H9 (cell line): ENCODE measurements at regions not wholly inside any gene's neighbourhood (a gene's known extent, or its start where the extent isn't known, plus 50 kb on each side); places are given as distances from the start of the nearest gene placed in this dataset.

Experiments used
- DNase-seq: peaks from one replicate; pipeline ENCODE4 v3.0.0-alpha.2; 2017
- H2AFZ ChIP-seq: one replicate; pipeline ENCODE4 v1.6.1; 2013; ENCODE audit warnings: mild to moderate bottlenecking, low read length, control low read depth, moderate library complexity
- H2AK5ac ChIP-seq: 2 replicates; pipeline ENCODE4 v1.6.1; 2013; ENCODE audit warnings: low read length, control low read depth, mixed read lengths; ENCODE audit not compliant: insufficient read length
- H2BK120ac ChIP-seq: one replicate; pipeline ENCODE4 v1.6.1; 2013; ENCODE audit warnings: low read depth, mild to moderate bottlenecking, low read length, control low read depth, inconsistent platforms; ENCODE audit not compliant: poor library complexity, severe bottlenecking
- H2BK12ac ChIP-seq: 2 replicates; pipeline ENCODE4 v1.6.1; 2013; ENCODE audit warnings: low read length, control low read depth, mixed read lengths, low read depth; ENCODE audit not compliant: insufficient read length
- H2BK15ac ChIP-seq: 2 replicates; pipeline ENCODE4 v1.6.1; 2013; ENCODE audit warnings: low read depth, low read length, control low read depth
- H2BK20ac ChIP-seq: one replicate; pipeline ENCODE4 v1.6.1; 2013; ENCODE audit warnings: low read depth, mild to moderate bottlenecking, low read length, control low read depth, inconsistent platforms; ENCODE audit not compliant: poor library complexity, severe bottlenecking
- H2BK5ac ChIP-seq: 2 replicates; pipeline ENCODE4 v1.6.1; 2013; ENCODE audit warnings: low read length, control low read depth, mixed read lengths; ENCODE audit not compliant: insufficient read length
- H3K14ac ChIP-seq: 2 replicates; pipeline ENCODE4 v1.6.1; 2013; ENCODE audit warnings: low read length, control low read depth; ENCODE audit not compliant: insufficient read depth
- H3K18ac ChIP-seq: 2 replicates; pipeline ENCODE4 v1.6.1; 2013; ENCODE audit warnings: low read depth, mild to moderate bottlenecking, mixed read lengths, low read length, control low read depth; ENCODE audit not compliant: insufficient read length
- H3K23ac ChIP-seq: 2 replicates; pipeline ENCODE4 v1.6.1; 2013; ENCODE audit warnings: low read length, control low read depth, mixed read lengths, low read depth; ENCODE audit not compliant: insufficient read length
- H3K23me2 ChIP-seq: 2 replicates; pipeline ENCODE4 v1.6.1; 2013; ENCODE audit warnings: low read depth, mild to moderate bottlenecking, mixed read lengths, low read length, control low read depth; ENCODE audit not compliant: insufficient read length, poor library complexity, severe bottlenecking
- H3K27ac ChIP-seq: 2 replicates; pipeline ENCODE4 v1.5.1; 2013; ENCODE audit warnings: low read length, control low read depth, mixed read lengths, low read depth; ENCODE audit not compliant: insufficient read length
- H3K27me3 ChIP-seq: 2 replicates; pipeline ENCODE4 v1.6.1; 2013; ENCODE audit warnings: low read length, control low read depth, inconsistent platforms; ENCODE audit not compliant: insufficient read depth
- H3K4ac ChIP-seq: 2 replicates; pipeline ENCODE4 v1.6.1; 2013; ENCODE audit warnings: low read depth, mild to moderate bottlenecking, control low read depth, inconsistent platforms, low read length, moderate library complexity
- H3K4me1 ChIP-seq: 2 replicates; pipeline ENCODE4 v1.6.1; 2013; ENCODE audit warnings: low read length, control low read depth, inconsistent platforms; ENCODE audit not compliant: insufficient read depth
- H3K4me2 ChIP-seq: 2 replicates; pipeline ENCODE4 v1.6.1; 2013; ENCODE audit warnings: low read length, control low read depth, mixed read lengths; ENCODE audit not compliant: insufficient read length, insufficient read depth
- H3K56ac ChIP-seq: 2 replicates; pipeline ENCODE4 v1.6.1; 2013; ENCODE audit warnings: low read depth, mild to moderate bottlenecking, mixed read lengths, low read length, control low read depth; ENCODE audit not compliant: insufficient read length
- H3K79me1 ChIP-seq: 2 replicates; pipeline ENCODE4 v1.6.1; 2013; ENCODE audit warnings: low read depth, mild to moderate bottlenecking, moderate library complexity, low read length, control low read depth, inconsistent platforms; ENCODE audit not compliant: insufficient read depth, poor library complexity, severe bottlenecking
- H3K79me2 ChIP-seq: 2 replicates; pipeline ENCODE4 v1.6.1; 2013; ENCODE audit warnings: low read length, control low read depth, inconsistent platforms; ENCODE audit not compliant: insufficient read depth
- H3K9ac ChIP-seq: 2 replicates; pipeline ENCODE4 v1.6.1; 2013; ENCODE audit warnings: low read length, control low read depth, mixed read lengths; ENCODE audit not compliant: insufficient read length; ENCODE audit errors: extremely low read depth
- H3K9me3 ChIP-seq: one replicate; pipeline ENCODE4 v1.6.1; 2013; ENCODE audit warnings: low read depth, low read length, inconsistent platforms; ENCODE audit not compliant: control insufficient read depth
- H3T11ph ChIP-seq: one replicate; pipeline ENCODE4 v1.6.1; 2013; ENCODE audit warnings: mild to moderate bottlenecking, low read length, control low read depth, inconsistent platforms
- H4K20me1 ChIP-seq: one replicate; pipeline ENCODE4 v1.6.1; 2013; ENCODE audit not compliant: control insufficient read depth, insufficient read length, insufficient read depth
- H4K5ac ChIP-seq: 2 replicates; pipeline ENCODE4 v1.6.1; 2013; ENCODE audit warnings: low read depth, mild to moderate bottlenecking, mixed read lengths, low read length, control low read depth; ENCODE audit not compliant: insufficient read length
- H4K8ac ChIP-seq: replicated peaks from 2 replicates; pipeline ENCODE4 v1.6.1; 2013; ENCODE audit warnings: low read length, control low read depth, mixed read lengths, low read depth; ENCODE audit not compliant: insufficient read length
- H4K91ac ChIP-seq: 2 replicates; pipeline ENCODE4 v1.6.1; 2013; ENCODE audit warnings: low read depth, mild to moderate bottlenecking, moderate library complexity, mixed read lengths, low read length, control low read depth; ENCODE audit not compliant: insufficient read length
- H3K27ac Mint-ChIP-seq, 3 experiments: 2 replicates in 2 of 3; 3 replicates in 1 of 3; pipeline ENCODE4 v1.8.0; 2020 to 2021; ENCODE audit warnings: mixed read lengths in 3 of 3, mild to moderate bottlenecking in 1 of 3, moderate library complexity in 1 of 3
- H3K27me3 Mint-ChIP-seq: 2 replicates; pipeline ENCODE4 v1.8.0; 2021; ENCODE audit warnings: low read depth, mild to moderate bottlenecking, moderate library complexity, mixed read lengths
- H3K36me3 Mint-ChIP-seq, 3 experiments: 2 replicates in 2 of 3; 3 replicates in 1 of 3; pipeline ENCODE4 v1.8.0; 2020 to 2021; ENCODE audit warnings: low read depth in 3 of 3, mixed read lengths in 3 of 3; ENCODE audit not compliant: insufficient read depth in 1 of 3
- H3K4me1 Mint-ChIP-seq, 2 experiments: 2 replicates each; pipeline ENCODE4 v1.8.0; 2020; ENCODE audit warnings: mixed read lengths in 2 of 2
- H3K4me3 Mint-ChIP-seq, 2 experiments: 2 replicates in 1 of 2; 3 replicates in 1 of 2; pipeline ENCODE4 v1.8.0; 2020 to 2021; ENCODE audit warnings: mild to moderate bottlenecking in 2 of 2, mixed read lengths in 2 of 2, moderate library complexity in 1 of 2
- H3K9me3 Mint-ChIP-seq, 2 experiments: 2 replicates in 1 of 2; 3 replicates in 1 of 2; pipeline ENCODE4 v1.8.0; 2020; ENCODE audit warnings: mild to moderate bottlenecking in 2 of 2, mixed read lengths in 2 of 2, moderate library complexity in 1 of 2
- WGBS: extraction: QIAGEN DNeasy Blood & Tissue Kit; methylation state at CpG from one replicate; pipeline ENCODE4 v1.1.7; 2013; ENCODE audit warnings: missing lambda C conversion rate, low lambda C conversion rate, mixed read lengths; ENCODE audit not compliant: insufficient read length; ENCODE audit errors: extremely low coverage; 5-methylcytosine and 5-hydroxymethylcytosine counted together
- TF ChIP-seq, protein P1 (sequence below): fragments of 200-600 bp; sonication (generic); conservative IDR thresholded peaks from 3 replicates; pipeline ENCODE4 v1.8.0; 2021; ENCODE audit warnings: antibody characterized with exemption, mild to moderate bottlenecking

DNA sequence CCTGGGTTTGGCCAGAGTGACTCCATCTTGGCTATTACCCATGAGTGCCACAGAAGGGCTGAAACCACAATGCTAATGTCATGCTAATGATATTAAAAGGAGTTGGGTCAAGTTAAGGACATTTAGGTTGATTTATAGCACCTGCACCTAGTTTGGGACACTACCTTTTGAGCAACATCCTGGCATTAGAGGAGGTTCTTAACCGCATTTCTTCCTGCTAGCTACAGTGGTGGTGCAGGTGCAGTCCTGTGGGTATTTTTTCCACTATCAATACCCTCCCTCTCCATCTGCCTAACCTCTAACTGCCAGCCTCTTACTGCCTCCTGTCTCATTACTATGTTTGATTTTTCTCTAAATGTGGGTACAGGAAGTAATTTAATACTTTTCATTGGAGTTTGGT, 1276.1 kb downstream of the FSTL5 start:
- no CpG with 5 or more reads among the region's 1 CpG for WGBS
- no peak for DNase-seq
- Histone ChIP-seq H2BK15ac (no peak overlapping the region), H3K79me1 (no peaks in the 10 kb centered on the region), H3K4ac (no peak overlapping the region), H2AK5ac (no peak overlapping the region), H3K79me2 (no peaks in the 10 kb centered on the region), H3K9me3 (no peaks in the 10 kb centered on the region), H2AFZ (no peak overlapping the region), H2BK20ac (no peak overlapping the region), H2BK120ac (no peak overlapping the region), H3K27ac (no peak overlapping the region), H3K4me1 (no peaks in the 10 kb centered on the region), H3K14ac (no peak overlapping the region), H2BK12ac (no peak overlapping the region), H3T11ph (no peak overlapping the region), H3K4me2 (no peak overlapping the region), H2BK5ac (no peak overlapping the region), H3K18ac (no peak overlapping the region), H3K23me2 (no peaks in the 10 kb centered on the region), H3K27me3 (no peaks in the 10 kb centered on the region), H4K5ac (no peak overlapping the region), H4K91ac (no peak overlapping the region), H3K56ac (no peak overlapping the region), H3K23ac (no peak overlapping the region), H4K8ac (no peak overlapping the region), H3K9ac (no peak overlapping the region), H4K20me1 (no peaks in the 10 kb centered on the region)
- Mint-ChIP-seq H3K4me3 (no peak overlapping the region), H3K27me3 (no peaks in the 10 kb centered on the region), H3K36me3 (peaks cover 2 to 7% (median 6%) of the 10 kb centered on the region in 3 experiments; a peak in 6 of 7 replicates), H3K9me3 (peaks cover 12 to 15% of the 10 kb centered on the region in 2 experiments; a peak in 4 of 5 replicates), H3K27ac (no peak overlapping the region), H3K4me1 (no peaks in the 10 kb centered on the region)
- TF ChIP-seq, protein P1, sequence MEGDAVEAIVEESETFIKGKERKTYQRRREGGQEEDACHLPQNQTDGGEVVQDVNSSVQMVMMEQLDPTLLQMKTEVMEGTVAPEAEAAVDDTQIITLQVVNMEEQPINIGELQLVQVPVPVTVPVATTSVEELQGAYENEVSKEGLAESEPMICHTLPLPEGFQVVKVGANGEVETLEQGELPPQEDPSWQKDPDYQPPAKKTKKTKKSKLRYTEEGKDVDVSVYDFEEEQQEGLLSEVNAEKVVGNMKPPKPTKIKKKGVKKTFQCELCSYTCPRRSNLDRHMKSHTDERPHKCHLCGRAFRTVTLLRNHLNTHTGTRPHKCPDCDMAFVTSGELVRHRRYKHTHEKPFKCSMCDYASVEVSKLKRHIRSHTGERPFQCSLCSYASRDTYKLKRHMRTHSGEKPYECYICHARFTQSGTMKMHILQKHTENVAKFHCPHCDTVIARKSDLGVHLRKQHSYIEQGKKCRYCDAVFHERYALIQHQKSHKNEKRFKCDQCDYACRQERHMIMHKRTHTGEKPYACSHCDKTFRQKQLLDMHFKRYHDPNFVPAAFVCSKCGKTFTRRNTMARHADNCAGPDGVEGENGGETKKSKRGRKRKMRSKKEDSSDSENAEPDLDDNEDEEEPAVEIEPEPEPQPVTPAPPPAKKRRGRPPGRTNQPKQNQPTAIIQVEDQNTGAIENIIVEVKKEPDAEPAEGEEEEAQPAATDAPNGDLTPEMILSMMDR, result no peak
